ENCODE measurements at regions not wholly inside any gene's neighbourhood (a gene's known extent, or its start where the extent isn't known, plus 50 kb on each side); places are given as distances from the start of the nearest gene placed in this dataset.

- TF ChIP-seq CTCF (IDR thresholded peaks at IDR 0.05 in 2 of 3, conservative IDR thresholded peaks at IDR 0.05 in 1 of 3; ENCODE audit: insufficient read depth in 2 of 3, low read depth in 1 of 3, low read length in 3 of 3): no peak
- TF ChIP-seq RFX1 (IDR thresholded peaks at IDR 0.05): no peak
- TF ChIP-seq PCBP1 (IDR thresholded peaks at IDR 0.05; ENCODE audit: low read depth, low read length, poor library complexity, severe bottlenecking): no peak
- no peak for TF ChIP-seq POLR2AphosphoS5 (IDR thresholded peaks at IDR 0.05; ENCODE audit: control insufficient read depth, insufficient read depth, low read depth, low read length)
- no peak for TF ChIP-seq ELF2 (CRISPR knock-in tag; IDR thresholded peaks at IDR 0.05)
- no peak for TF ChIP-seq BRF1 (IDR thresholded peaks at IDR 0.05; ENCODE audit: borderline replicate concordance, extremely low read depth, insufficient read length)
- no peak for TF ChIP-seq REST (IDR thresholded peaks at IDR 0.05; ENCODE audit: borderline replicate concordance)
- TF ChIP-seq REST (CRISPR knock-in tag; IDR thresholded peaks at IDR 0.05; ENCODE audit: low read depth): no peak
- TF ChIP-seq MYNN (IDR thresholded peaks at IDR 0.05): no peak
- no peak for TF ChIP-seq MYNN (CRISPR knock-in tag; IDR thresholded peaks at IDR 0.05)
These were observed 199.2 kb downstream of the TFEC start for GRCh38 chr7:115831371-115831770.
